SK-N-SH (cell line): ENCODE measurements at regions not wholly inside any gene's neighbourhood (a gene's known extent, or its start where the extent isn't known, plus 50 kb on each side); places are given as distances from the start of the nearest gene placed in this dataset.
"Not testable (repeated sequence)": the region's sequence is repeated elsewhere in the genome, so short reads cannot be mapped to it uniquely, and the experiment has no call there.

Experiments
- CTCF ChIA-PET: fragments of 300-600, 350-600 bp; formaldehyde crosslinking; extraction: SDS; loops from one replicate; lab custom pipeline; 2021; lab: Yijun Ruan, JAX
- POLR2A ChIA-PET: fragments of 350-600 bp; sonication (Branson Sonifier 250); formaldehyde crosslinking; extraction: SDS; loops from one replicate; lab custom pipeline; 2020; ENCODE audit warnings: antibody characterized with exemption, inconsistent platforms; lab: Yijun Ruan, JAX
- DNase-seq: peaks from one replicate; pipeline ENCODE4 v3.0.0; 2012
- H2AFZ ChIP-seq: fragments of 200-600 bp; sonication (generic); 2 replicates; pipeline ENCODE4 v1.8.1; 2016; ENCODE audit warnings: antibody characterized with exemption, mild to moderate bottlenecking, low read depth
- H3F3A ChIP-seq: fragments of 200-600 bp; sonication (generic); replicated peaks from 2 replicates; pipeline ENCODE3; 2016; ENCODE audit warnings: antibody characterized with exemption, mild to moderate bottlenecking; ENCODE audit not compliant: insufficient read depth
- H3K27ac ChIP-seq, 2 experiments: fragments of 200-500 bp in 1 of 2; fragments of 200-600 bp in 1 of 2; sonication (Bioruptor generic) in 1 of 2; sonication (generic), shearing (Covaris generic) in 1 of 2; 2 replicates each; pipeline versions ENCODE4 v1.5.1 to v1.6.1; 2014 to 2016; ENCODE audit warnings: low read depth in 2 of 2, inconsistent platforms in 1 of 2, low read length in 1 of 2, mild to moderate bottlenecking in 1 of 2, mixed read lengths in 1 of 2
- H3K27me3 ChIP-seq: fragments of 200-600 bp; sonication (generic), shearing (Covaris generic); 2 replicates; pipeline ENCODE4 v1.6.1; 2016; ENCODE audit warnings: mixed run types; ENCODE audit not compliant: insufficient read depth
- H3K36me3 ChIP-seq, 2 experiments: fragments of 200-500 bp in 1 of 2; fragments of 200-600 bp in 1 of 2; sonication (Bioruptor generic) in 1 of 2; sonication (generic) in 1 of 2; replicated peaks in 1 of 2; 2 replicates each; pipeline versions ENCODE3 to v1.5.1; 2014 to 2016; ENCODE audit warnings: low read length in 1 of 2, mild to moderate bottlenecking in 1 of 2; ENCODE audit not compliant: insufficient read depth in 2 of 2, control insufficient read depth in 1 of 2
- H3K4me1 ChIP-seq, 2 experiments: fragments of 200-500 bp in 1 of 2; fragments of 200-600 bp in 1 of 2; sonication (Bioruptor generic) in 1 of 2; sonication (generic), shearing (Covaris generic) in 1 of 2; 2 replicates each; pipeline versions ENCODE4 v1.5.1 to v1.6.1; 2014 to 2016; ENCODE audit warnings: low read depth in 1 of 2, low read length in 1 of 2, mixed run types in 1 of 2; ENCODE audit not compliant: insufficient read depth in 2 of 2, control insufficient read depth in 1 of 2
- H3K4me2 ChIP-seq: fragments of 200-600 bp; sonication (generic), shearing (Covaris generic); 2 replicates; pipeline ENCODE4 v1.6.1; 2017; ENCODE audit warnings: mixed run types
- H3K4me3 ChIP-seq, 2 experiments: fragments of 200-500 bp in 1 of 2; fragments of 200-600 bp in 1 of 2; sonication (Bioruptor generic) in 1 of 2; sonication (generic), shearing (Covaris generic) in 1 of 2; 2 replicates each; pipeline versions ENCODE4 v1.5.1 to v1.8.1; 2014 to 2016; ENCODE audit warnings: low read depth in 2 of 2, inconsistent platforms in 1 of 2, low read length in 1 of 2, mild to moderate bottlenecking in 1 of 2, mixed read lengths in 1 of 2, moderate library complexity in 1 of 2
- H3K79me2 ChIP-seq: fragments of 200-600 bp; sonication (generic); 2 replicates; pipeline ENCODE4 v1.8.1; 2017; ENCODE audit warnings: mild to moderate bottlenecking; ENCODE audit not compliant: insufficient read depth
- H3K9ac ChIP-seq: fragments of 200-600 bp; sonication (generic); 2 replicates; pipeline ENCODE4 v1.6.1; 2017; ENCODE audit warnings: mixed run types
- H3K9me2 ChIP-seq: fragments of 200-600 bp; sonication (generic); 2 replicates; pipeline ENCODE4 v1.6.1; 2017; ENCODE audit warnings: mixed run types
- H3K9me3 ChIP-seq: fragments of 200-600 bp; sonication (generic); 2 replicates; pipeline ENCODE4 v1.6.1; 2017; ENCODE audit warnings: mixed run types, mild to moderate bottlenecking, moderate library complexity
- H4K20me1 ChIP-seq: fragments of 200-600 bp; sonication (generic); 2 replicates; pipeline ENCODE4 v1.6.1; 2017; ENCODE audit warnings: mild to moderate bottlenecking, mixed run types; ENCODE audit not compliant: insufficient read depth
- CHD2 ChIP-seq: fragments of 150-350 bp; IDR thresholded peaks from 2 replicates; pipeline ENCODE4 v1.6.1; 2018; ENCODE audit warnings: low read length; ENCODE audit not compliant: partially characterized antibody
- EP300 ChIP-seq, 2 experiments: IDR thresholded peaks; 2 replicates each; pipeline versions ENCODE4 v1.4.0 to v1.6.1; 2012; ENCODE audit warnings: borderline replicate concordance in 1 of 2, low read depth in 1 of 2, low read length in 1 of 2
- FOXJ3 ChIP-seq: sonication (generic); formaldehyde crosslinking; IDR thresholded peaks from 2 replicates; pipeline ENCODE4 v1.5.1; 2020; ENCODE audit warnings: mild to moderate bottlenecking, missing genetic modification reagents
- FOXM1 ChIP-seq: IDR thresholded peaks from 2 replicates; pipeline ENCODE4 v1.4.0; 2012; ENCODE audit warnings: low read depth, mild to moderate bottlenecking
- GATA2 ChIP-seq: sonication (generic); formaldehyde crosslinking; IDR thresholded peaks from 2 replicates; pipeline ENCODE4 v1.5.0; 2020; ENCODE audit warnings: mild to moderate bottlenecking, missing genetic modification reagents
- JUND ChIP-seq: IDR thresholded peaks from 2 replicates; pipeline ENCODE4 v1.4.0; 2012
- MEF2A ChIP-seq: IDR thresholded peaks from 2 replicates; pipeline ENCODE4 v1.4.0; 2012; ENCODE audit warnings: low read depth, borderline replicate concordance
- MXI1 ChIP-seq: IDR thresholded peaks from 2 replicates; pipeline ENCODE4 v1.6.1; 2012; ENCODE audit warnings: mild to moderate bottlenecking, low read depth, low read length, improper control_type of control experiment
- NRF1 ChIP-seq: IDR thresholded peaks from 2 replicates; pipeline ENCODE4 v1.6.1; 2012; ENCODE audit warnings: low read depth, mild to moderate bottlenecking, low read length
- POLR2AphosphoS5 ChIP-seq: IDR thresholded peaks from 2 replicates; pipeline ENCODE4 v1.6.1; 2012; ENCODE audit warnings: low read depth, low read length
- RAD21 ChIP-seq: IDR thresholded peaks from 2 replicates; pipeline ENCODE4 v1.6.1; 2012; ENCODE audit warnings: mild to moderate bottlenecking, low read length
- RCOR1 ChIP-seq: fragments of 150-350 bp; IDR thresholded peaks from 2 replicates; pipeline ENCODE4 v1.6.1; 2017; ENCODE audit warnings: antibody characterized with exemption, low read length
- RXRA ChIP-seq: IDR thresholded peaks from 2 replicates; pipeline ENCODE4 v1.4.0; 2012; ENCODE audit warnings: low read depth, mild to moderate bottlenecking, borderline replicate concordance
- SIN3A ChIP-seq: IDR thresholded peaks from 2 replicates; pipeline ENCODE4 v1.6.1; 2012; ENCODE audit warnings: low read depth, mild to moderate bottlenecking, low read length, moderate library complexity, borderline replicate concordance
- YY1 ChIP-seq: IDR thresholded peaks from 2 replicates; pipeline ENCODE4 v1.4.0; 2012; ENCODE audit warnings: low read depth, mild to moderate bottlenecking
- WGBS: methylation state at CpG from one replicate; pipeline ENCODE4 v1.1.6; 2017; ENCODE audit warnings: low lambda C conversion rate; 5-methylcytosine and 5-hydroxymethylcytosine counted together
- TF ChIP-seq, protein P1 (sequence below): IDR thresholded peaks from 2 replicates; pipeline ENCODE4; 2012
- TF ChIP-seq, protein P2 (sequence below): fragments of 150-350 bp; IDR thresholded peaks from 2 replicates; pipeline ENCODE4 v1.6.1; 2016; ENCODE audit warnings: mild to moderate bottlenecking, low read depth, low read length
- TF ChIP-seq, protein P3 (sequence below): IDR thresholded peaks from 2 replicates; pipeline ENCODE4 v1.6.1; 2012; ENCODE audit warnings: mild to moderate bottlenecking, low read depth, low read length, moderate library complexity
- TF ChIP-seq, protein P4 (sequence below): IDR thresholded peaks from 2 replicates; pipeline ENCODE4 v1.4.0; 2012; ENCODE audit warnings: low read depth

DNA sequence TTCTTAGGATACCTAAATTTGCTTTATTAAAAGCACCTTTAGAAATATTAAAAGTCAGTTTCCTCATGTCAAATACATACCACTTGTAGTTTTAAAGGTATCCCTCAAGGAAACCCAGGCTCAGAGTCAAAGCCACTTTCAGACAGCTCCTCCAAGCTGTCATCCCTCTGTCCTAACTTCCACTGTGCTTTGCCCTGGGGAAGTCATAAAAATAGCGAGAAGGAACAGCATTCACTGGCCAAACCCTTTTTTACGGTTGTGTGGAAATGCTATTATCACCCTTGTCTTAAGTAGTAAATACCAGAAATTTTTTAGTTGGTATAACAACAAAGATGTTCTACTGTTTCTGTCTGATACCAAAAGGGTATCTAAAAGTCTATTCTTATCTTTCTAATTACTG is 680.5 kb downstream of the ZEB2 start:
- no peaks in the 10 kb centered on the region for H3F3A ChIP-seq
- TF ChIP-seq EP300 (IDR thresholded peaks at IDR 0.05; ENCODE audit: borderline replicate concordance in 1 of 2, low read depth in 1 of 2, low read length in 1 of 2) = no peak
- TF ChIP-seq MXI1 = no peak
- TF ChIP-seq RXRA = no peak
- TF ChIP-seq MEF2A = no peak
- TF ChIP-seq, protein P1, sequence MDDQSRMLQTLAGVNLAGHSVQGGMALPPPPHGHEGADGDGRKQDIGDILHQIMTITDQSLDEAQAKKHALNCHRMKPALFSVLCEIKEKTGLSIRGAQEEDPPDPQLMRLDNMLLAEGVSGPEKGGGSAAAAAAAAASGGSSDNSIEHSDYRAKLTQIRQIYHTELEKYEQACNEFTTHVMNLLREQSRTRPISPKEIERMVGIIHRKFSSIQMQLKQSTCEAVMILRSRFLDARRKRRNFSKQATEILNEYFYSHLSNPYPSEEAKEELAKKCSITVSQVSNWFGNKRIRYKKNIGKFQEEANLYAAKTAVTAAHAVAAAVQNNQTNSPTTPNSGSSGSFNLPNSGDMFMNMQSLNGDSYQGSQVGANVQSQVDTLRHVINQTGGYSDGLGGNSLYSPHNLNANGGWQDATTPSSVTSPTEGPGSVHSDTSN = no peak
- no peak for TF ChIP-seq SIN3A
- no peak for TF ChIP-seq CHD2
- TF ChIP-seq FOXJ3 = no peak
- TF ChIP-seq NRF1 = no peak
- no peak for TF ChIP-seq RAD21
- no peak for TF ChIP-seq FOXM1
- TF ChIP-seq, protein P2, sequence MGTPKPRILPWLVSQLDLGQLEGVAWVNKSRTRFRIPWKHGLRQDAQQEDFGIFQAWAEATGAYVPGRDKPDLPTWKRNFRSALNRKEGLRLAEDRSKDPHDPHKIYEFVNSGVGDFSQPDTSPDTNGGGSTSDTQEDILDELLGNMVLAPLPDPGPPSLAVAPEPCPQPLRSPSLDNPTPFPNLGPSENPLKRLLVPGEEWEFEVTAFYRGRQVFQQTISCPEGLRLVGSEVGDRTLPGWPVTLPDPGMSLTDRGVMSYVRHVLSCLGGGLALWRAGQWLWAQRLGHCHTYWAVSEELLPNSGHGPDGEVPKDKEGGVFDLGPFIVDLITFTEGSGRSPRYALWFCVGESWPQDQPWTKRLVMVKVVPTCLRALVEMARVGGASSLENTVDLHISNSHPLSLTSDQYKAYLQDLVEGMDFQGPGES = no peak
- TF ChIP-seq RCOR1 = no peak
- TF ChIP-seq, protein P3, sequence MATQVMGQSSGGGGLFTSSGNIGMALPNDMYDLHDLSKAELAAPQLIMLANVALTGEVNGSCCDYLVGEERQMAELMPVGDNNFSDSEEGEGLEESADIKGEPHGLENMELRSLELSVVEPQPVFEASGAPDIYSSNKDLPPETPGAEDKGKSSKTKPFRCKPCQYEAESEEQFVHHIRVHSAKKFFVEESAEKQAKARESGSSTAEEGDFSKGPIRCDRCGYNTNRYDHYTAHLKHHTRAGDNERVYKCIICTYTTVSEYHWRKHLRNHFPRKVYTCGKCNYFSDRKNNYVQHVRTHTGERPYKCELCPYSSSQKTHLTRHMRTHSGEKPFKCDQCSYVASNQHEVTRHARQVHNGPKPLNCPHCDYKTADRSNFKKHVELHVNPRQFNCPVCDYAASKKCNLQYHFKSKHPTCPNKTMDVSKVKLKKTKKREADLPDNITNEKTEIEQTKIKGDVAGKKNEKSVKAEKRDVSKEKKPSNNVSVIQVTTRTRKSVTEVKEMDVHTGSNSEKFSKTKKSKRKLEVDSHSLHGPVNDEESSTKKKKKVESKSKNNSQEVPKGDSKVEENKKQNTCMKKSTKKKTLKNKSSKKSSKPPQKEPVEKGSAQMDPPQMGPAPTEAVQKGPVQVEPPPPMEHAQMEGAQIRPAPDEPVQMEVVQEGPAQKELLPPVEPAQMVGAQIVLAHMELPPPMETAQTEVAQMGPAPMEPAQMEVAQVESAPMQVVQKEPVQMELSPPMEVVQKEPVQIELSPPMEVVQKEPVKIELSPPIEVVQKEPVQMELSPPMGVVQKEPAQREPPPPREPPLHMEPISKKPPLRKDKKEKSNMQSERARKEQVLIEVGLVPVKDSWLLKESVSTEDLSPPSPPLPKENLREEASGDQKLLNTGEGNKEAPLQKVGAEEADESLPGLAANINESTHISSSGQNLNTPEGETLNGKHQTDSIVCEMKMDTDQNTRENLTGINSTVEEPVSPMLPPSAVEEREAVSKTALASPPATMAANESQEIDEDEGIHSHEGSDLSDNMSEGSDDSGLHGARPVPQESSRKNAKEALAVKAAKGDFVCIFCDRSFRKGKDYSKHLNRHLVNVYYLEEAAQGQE = no peak
- TF ChIP-seq, protein P4, sequence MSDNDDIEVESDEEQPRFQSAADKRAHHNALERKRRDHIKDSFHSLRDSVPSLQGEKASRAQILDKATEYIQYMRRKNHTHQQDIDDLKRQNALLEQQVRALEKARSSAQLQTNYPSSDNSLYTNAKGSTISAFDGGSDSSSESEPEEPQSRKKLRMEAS = no peak
- no peak for TF ChIP-seq JUND
- no peak for TF ChIP-seq POLR2AphosphoS5
- no peak for TF ChIP-seq GATA2
- no peak for TF ChIP-seq YY1
- TF ChIP-seq, all 33 proteins: peak for 0
- no peaks in the 10 kb centered on the region for H3K9me3 ChIP-seq
- no peaks in the 10 kb centered on the region for H3K27me3 ChIP-seq
- no peak overlapping the region for H3K4me3 ChIP-seq
- H3K27ac ChIP-seq = no peak overlapping the region
- no peak overlapping the region for H3K4me2 ChIP-seq
- POLR2A ChIA-PET = no interaction called here
- 64% methylated on average over 2 of the region's 2 CpGs for WGBS
- H3K36me3 ChIP-seq = no peaks in the 10 kb centered on the region
- H3K4me1 ChIP-seq = peaks cover 0 to 4% of the 10 kb centered on the region in 2 experiments; a peak in 2 of 4 replicates
- H3K9me2 ChIP-seq = no peaks in the 10 kb centered on the region
- H4K20me1 ChIP-seq = no peaks in the 10 kb centered on the region
- CTCF ChIA-PET = no interaction called here
- no peaks in the 10 kb centered on the region for H3K79me2 ChIP-seq
- no peak overlapping the region for H2AFZ ChIP-seq
- no peak overlapping the region for H3K9ac ChIP-seq
- DNase-seq = no peak

DNA sequence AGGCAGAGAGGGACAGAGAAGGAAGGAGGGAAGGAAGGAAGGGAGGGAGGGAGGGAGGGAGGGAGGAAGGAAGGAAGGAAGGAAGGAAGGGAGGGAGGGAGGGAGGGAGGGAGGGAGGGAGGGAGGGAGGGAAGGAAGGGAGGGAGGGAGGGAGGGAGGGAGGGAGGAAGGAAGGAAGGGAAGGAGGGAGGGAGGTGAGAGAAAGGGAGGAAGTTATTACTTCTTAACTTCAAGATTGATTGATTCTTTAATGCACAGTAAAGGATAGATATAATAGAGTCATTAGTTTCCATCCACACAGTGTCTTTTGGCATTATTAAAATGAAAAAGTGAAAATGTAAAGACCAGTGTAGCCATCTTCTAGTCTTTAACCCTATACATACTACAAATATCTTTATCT is 682.9 kb downstream of the ZEB2 start:
- H3K9ac ChIP-seq, H3F3A ChIP-seq, CTCF ChIA-PET, H3K79me2 ChIP-seq, H3K36me3 ChIP-seq, H3K27me3 ChIP-seq, H3K9me2 ChIP-seq, H4K20me1 ChIP-seq, H3K9me3 ChIP-seq, H3K4me2 ChIP-seq, H2AFZ ChIP-seq, H3K27ac ChIP-seq, DNase-seq, POLR2A ChIA-PET, H3K4me1 ChIP-seq, H3K4me3 ChIP-seq: not testable (repeated sequence)
